ENCODE measurements at regions not wholly inside any gene's neighbourhood (a gene's known extent, or its start where the extent isn't known, plus 50 kb on each side); places are given as distances from the start of the nearest gene placed in this dataset.

DNA sequence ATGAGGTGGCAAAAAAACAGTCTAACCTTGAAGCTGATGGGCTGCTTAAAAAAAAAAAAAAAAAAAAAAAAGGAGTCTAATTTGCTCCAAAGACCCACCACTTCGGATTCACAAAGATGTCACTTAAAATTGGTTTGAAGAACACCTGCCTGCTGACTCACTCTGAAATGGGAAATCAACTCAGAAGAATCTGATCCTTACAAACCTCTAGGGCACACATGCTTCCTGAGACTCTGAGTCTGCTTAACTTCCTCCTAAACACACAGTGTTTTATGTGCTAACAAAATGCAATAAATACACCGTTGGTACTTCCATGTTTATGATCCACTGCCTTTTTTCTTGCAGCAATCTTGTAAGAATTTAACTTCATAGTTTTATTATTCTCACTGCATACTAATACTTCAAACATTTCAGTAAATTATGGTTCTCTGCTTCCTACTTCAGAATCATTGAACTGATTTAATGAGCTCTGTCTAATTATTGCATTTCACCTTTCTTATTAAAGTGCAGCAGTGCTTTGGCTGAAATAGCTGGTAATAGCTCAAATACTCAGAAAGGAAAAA lies 73.0 kb upstream of the FRMD4B start:
- intact Hi-C loops (cut with DNase I; ENCODE audit: low total_unique reads), result no loop called here
- DNase-seq, result no peak
- H3K27ac ChIP-seq, result no peak overlapping the region
- TF ChIP-seq, protein P1, sequence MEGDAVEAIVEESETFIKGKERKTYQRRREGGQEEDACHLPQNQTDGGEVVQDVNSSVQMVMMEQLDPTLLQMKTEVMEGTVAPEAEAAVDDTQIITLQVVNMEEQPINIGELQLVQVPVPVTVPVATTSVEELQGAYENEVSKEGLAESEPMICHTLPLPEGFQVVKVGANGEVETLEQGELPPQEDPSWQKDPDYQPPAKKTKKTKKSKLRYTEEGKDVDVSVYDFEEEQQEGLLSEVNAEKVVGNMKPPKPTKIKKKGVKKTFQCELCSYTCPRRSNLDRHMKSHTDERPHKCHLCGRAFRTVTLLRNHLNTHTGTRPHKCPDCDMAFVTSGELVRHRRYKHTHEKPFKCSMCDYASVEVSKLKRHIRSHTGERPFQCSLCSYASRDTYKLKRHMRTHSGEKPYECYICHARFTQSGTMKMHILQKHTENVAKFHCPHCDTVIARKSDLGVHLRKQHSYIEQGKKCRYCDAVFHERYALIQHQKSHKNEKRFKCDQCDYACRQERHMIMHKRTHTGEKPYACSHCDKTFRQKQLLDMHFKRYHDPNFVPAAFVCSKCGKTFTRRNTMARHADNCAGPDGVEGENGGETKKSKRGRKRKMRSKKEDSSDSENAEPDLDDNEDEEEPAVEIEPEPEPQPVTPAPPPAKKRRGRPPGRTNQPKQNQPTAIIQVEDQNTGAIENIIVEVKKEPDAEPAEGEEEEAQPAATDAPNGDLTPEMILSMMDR (IDR thresholded peaks at IDR 0.05), result no peak
- no peaks in the 10 kb centered on the region for H3K9me3 ChIP-seq
- H3K27me3 ChIP-seq, result peaks cover 0 to 3% of the 10 kb centered on the region in 2 donors
- no peak overlapping the region for H3K4me3 ChIP-seq
- H3K36me3 ChIP-seq, result no peaks in the 10 kb centered on the region
- H3K4me1 ChIP-seq, result no peaks in the 10 kb centered on the region

DNA sequence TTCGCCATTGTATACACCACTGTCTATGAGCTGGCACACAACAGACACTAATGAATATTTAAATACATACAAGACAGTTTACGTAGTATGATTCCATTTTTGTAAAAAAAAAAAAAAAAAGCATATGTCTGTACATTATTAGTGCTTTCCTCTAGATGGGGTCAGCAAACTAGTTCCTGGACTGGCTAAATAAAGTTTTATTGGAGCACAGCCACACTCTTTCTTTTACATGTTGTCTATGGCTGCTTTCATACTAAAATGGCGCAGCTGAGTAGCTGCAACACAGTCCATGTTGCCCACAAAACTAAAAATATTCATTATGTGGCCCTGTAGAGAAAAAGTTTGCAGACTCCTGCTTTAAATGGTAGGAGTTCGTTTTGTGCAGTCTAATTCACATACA lies 70.7 kb upstream of the FRMD4B start:
- H3K4me3 ChIP-seq, result no peak overlapping the region
- no peaks in the 10 kb centered on the region for H3K9me3 ChIP-seq
- H3K27ac ChIP-seq, result no peak overlapping the region
- TF ChIP-seq, protein P1 (IDR thresholded peaks at IDR 0.05), result no peak
- no peak for DNase-seq
- H3K36me3 ChIP-seq, result no peaks in the 10 kb centered on the region
- H3K27me3 ChIP-seq, result peaks cover 0 to 3% of the 10 kb centered on the region in 2 donors
- H3K4me1 ChIP-seq, result no peaks in the 10 kb centered on the region
- intact Hi-C loops (cut with DNase I; ENCODE audit: low total_unique reads), result no loop called here

DNA sequence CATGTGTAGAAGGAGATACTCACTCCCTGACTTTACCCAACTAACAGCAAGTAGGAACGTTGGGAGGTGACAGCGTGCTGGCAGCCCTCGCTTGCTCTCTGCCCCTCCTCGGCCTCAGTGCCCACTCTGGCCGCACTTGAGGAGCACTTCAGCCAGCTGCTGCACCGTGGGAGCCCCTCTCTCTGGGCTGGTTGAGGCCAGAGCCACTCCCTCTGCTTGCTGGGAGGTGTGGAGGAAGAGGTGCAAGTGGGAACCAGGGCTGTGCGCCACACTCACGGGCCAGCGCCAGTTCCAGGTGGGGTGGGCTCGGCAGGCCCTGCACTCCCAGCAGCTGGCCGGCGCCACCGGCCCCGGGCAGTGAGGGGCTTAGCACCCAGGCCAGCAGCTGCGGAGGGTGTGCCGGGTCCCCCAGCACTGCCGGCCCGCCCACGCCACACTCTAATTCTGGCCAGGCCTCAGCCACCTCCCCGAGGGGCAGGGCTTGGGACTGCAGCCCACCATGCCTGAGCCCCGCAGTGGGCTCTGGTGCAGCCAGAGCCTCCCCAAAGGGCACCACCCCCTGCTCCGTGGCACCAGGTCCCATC lies 68.4 kb upstream of the FRMD4B start:
- Histone ChIP-seq H3K27ac (no peak overlapping the region), H3K27me3 (peaks cover 0 to 3% of the 10 kb centered on the region in 2 donors), H3K9me3 (no peaks in the 10 kb centered on the region), H3K4me3 (no peak overlapping the region), H3K36me3 (no peaks in the 10 kb centered on the region), H3K4me1 (no peaks in the 10 kb centered on the region)
- TF ChIP-seq, protein P1 (IDR thresholded peaks at IDR 0.05), result no peak
- DNase-seq, result no peak
- intact Hi-C loops (cut with DNase I; ENCODE audit: low total_unique reads), result no loop called here

DNA sequence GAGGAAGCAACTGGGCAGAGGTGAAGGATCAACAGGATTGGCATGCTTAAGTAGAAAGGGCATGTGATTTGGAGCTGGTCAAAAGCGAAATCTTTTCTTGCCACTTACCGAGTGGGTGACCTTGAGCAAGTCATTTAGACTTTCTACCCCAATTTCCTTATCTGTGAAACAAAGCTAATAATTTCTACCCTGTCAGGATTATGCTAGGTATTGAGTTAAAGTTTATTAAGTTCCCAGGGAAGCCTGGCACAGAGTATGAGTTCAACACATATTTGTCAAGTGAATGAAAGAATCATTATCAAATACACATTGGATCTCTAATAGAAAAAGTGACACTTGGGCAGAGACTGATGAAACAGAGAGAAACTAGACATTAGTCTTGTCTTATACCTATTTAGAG lies 66.4 kb upstream of the FRMD4B start:
- TF ChIP-seq, protein P1 (IDR thresholded peaks at IDR 0.05), result no peak
- Histone ChIP-seq H3K4me1 (no peaks in the 10 kb centered on the region), H3K27me3 (no peaks in the 10 kb centered on the region), H3K36me3 (no peaks in the 10 kb centered on the region), H3K27ac (no peak overlapping the region), H3K9me3 (no peaks in the 10 kb centered on the region), H3K4me3 (no peak overlapping the region)
- no peak for DNase-seq
- intact Hi-C loops (cut with DNase I; ENCODE audit: low total_unique reads), result no loop called here

DNA sequence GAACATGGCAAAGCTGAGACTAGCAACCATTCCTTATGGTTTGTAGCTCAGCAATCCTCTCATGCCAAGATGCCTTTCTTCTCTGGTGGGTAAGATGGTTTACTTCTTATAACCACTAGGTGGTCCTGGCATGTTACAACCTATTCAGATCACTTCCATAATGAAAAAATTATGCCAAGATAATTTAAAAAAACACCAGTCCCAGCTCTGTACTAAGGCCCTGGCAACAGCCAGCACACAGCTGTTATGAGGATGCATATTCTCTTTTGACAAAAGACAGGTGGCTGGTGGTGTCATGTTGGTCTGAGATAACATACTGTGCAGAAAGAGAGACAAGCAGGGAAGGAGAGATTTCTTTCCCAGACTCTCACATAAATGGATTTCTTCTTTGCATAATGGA lies 65.7 kb upstream of the FRMD4B start:
- no peaks in the 10 kb centered on the region for H3K36me3 ChIP-seq
- H3K4me3 ChIP-seq, result no peak overlapping the region
- H3K4me1 ChIP-seq, result no peaks in the 10 kb centered on the region
- TF ChIP-seq, protein P1 (IDR thresholded peaks at IDR 0.05), result no peak
- no peaks in the 10 kb centered on the region for H3K27me3 ChIP-seq
- no peak overlapping the region for H3K27ac ChIP-seq
- DNase-seq, result no peak
- no peaks in the 10 kb centered on the region for H3K9me3 ChIP-seq
- intact Hi-C loops (cut with DNase I; ENCODE audit: low total_unique reads), result no loop called here

All from tibial artery (tissue), 4 donors.